HK-2 (cell line): ENCODE measurements at regions not wholly inside any gene's neighbourhood (a gene's known extent, or its start where the extent isn't known, plus 50 kb on each side); places are given as distances from the start of the nearest gene placed in this dataset.

ENCODE experiments used
- DNase-seq: peaks from one replicate; pipeline ENCODE4 v3.0.0-alpha.2; 2018; ENCODE audit not compliant: unreplicated experiment

GRCh38 chr5:178808886-178809285 is 50.9 kb upstream of the ZNF354B start:
- DNase-seq = no peak

GRCh38 chr5:178801021-178801420 is 58.7 kb upstream of the ZNF354B start:
- DNase-seq = no peak

GRCh38 chr5:178797546-178798440 is 62.0 kb upstream of the ZNF354B start:
- no peak for DNase-seq

GRCh38 chr5:178797101-178797521 is 62.6 kb upstream of the ZNF354B start:
- no peak for DNase-seq

- no peak for DNase-seq
Observed at GRCh38 chr5:178796165-178796945, 63.4 kb upstream of the ZNF354B start.

- DNase-seq = no peak
Observed at GRCh38 chr5:178794433-178794832, 64.0 kb upstream of the ZNF354A start.

GRCh38 chr5:178793696-178794095 is 63.2 kb upstream of the ZNF354A start:
- no peak for DNase-seq

- DNase-seq = no peak
Observed at GRCh38 chr5:178793151-178793550, 62.7 kb upstream of the ZNF354A start.

- DNase-seq = no peak
Observed at GRCh38 chr5:178791976-178792375, 61.5 kb upstream of the ZNF354A start.

GRCh38 chr5:178790371-178790770 is 59.9 kb upstream of the ZNF354A start:
- no peak for DNase-seq

- DNase-seq = no peak
Observed at GRCh38 chr5:178788381-178789085, 58.1 kb upstream of the ZNF354A start.

- DNase-seq = no peak
Observed at GRCh38 chr5:178787889-178788288, 57.4 kb upstream of the ZNF354A start.

- peak; percentile 61 for DNase-seq
Observed at GRCh38 chr5:178786859-178787499, 56.5 kb upstream of the ZNF354A start.

- peak; percentile 7 for DNase-seq
Observed at GRCh38 chr5:178786417-178786816, 56.0 kb upstream of the ZNF354A start.

- DNase-seq = peak; percentile 69
Observed at GRCh38 chr5:178785999-178786398, 55.5 kb upstream of the ZNF354A start.

- no peak for DNase-seq
Observed at GRCh38 chr5:178784391-178784790, 53.9 kb upstream of the ZNF354A start.

- DNase-seq = no peak
Observed at GRCh38 chr5:178781936-178782335, 51.5 kb upstream of the ZNF354A start.

- no peak for DNase-seq
Observed at GRCh38 chr5:178780581-178781498, 50.4 kb upstream of the ZNF354A start.
